NCI-H2227 (cell line): ENCODE measurements at regions not wholly inside any gene's neighbourhood (a gene's known extent, or its start where the extent isn't known, plus 50 kb on each side); places are given as distances from the start of the nearest gene placed in this dataset.
"Not testable (repeated sequence)": the region's sequence is repeated elsewhere in the genome, so short reads cannot be mapped to it uniquely, and the experiment has no call there.

Source experiments
- DNase-seq: peaks from one replicate; lab custom pipeline; 2025; ENCODE audit not compliant: unreplicated experiment; lab: John Stamatoyannopoulos, UW

GRCh38 chr1:224029286-224030025, 84.5 kb upstream of the FBXO28 start:
- not testable (repeated sequence) for DNase-seq

- DNase-seq, result not testable (repeated sequence)
Measured at GRCh38 chr1:224028802-224029201, 85.1 kb upstream of the FBXO28 start.

GRCh38 chr1:224023122-224023521, 90.8 kb upstream of the FBXO28 start:
- DNase-seq, result not testable (repeated sequence)

- DNase-seq, result not testable (repeated sequence)
Measured at GRCh38 chr1:224022249-224022970, 91.5 kb upstream of the FBXO28 start.

GRCh38 chr1:224019866-224020265, 94.0 kb upstream of the FBXO28 start:
- not testable (repeated sequence) for DNase-seq

- not testable (repeated sequence) for DNase-seq
Measured at GRCh38 chr1:224015782-224016181, 98.1 kb upstream of the FBXO28 start.

GRCh38 chr1:224014330-224014649, 99.6 kb upstream of the FBXO28 start:
- DNase-seq, result no peak

- DNase-seq, result not testable (repeated sequence)
Measured at GRCh38 chr1:224013626-224014329, 100.1 kb upstream of the FBXO28 start.

- not testable (repeated sequence) for DNase-seq
Measured at GRCh38 chr1:224012807-224013434, 101.0 kb upstream of the FBXO28 start.

GRCh38 chr1:224012162-224012561, 101.7 kb upstream of the FBXO28 start:
- DNase-seq, result not testable (repeated sequence)

- DNase-seq, result not testable (repeated sequence)
Measured at GRCh38 chr1:224011751-224012150, 102.2 kb upstream of the FBXO28 start.

GRCh38 chr1:224011153-224011552, 102.8 kb upstream of the FBXO28 start:
- not testable (repeated sequence) for DNase-seq

GRCh38 chr1:224005973-224006372, 107.9 kb upstream of the FBXO28 start:
- DNase-seq, result not testable (repeated sequence)

- DNase-seq, result peak; percentile 66
Measured at GRCh38 chr1:224004552-224005315, 109.2 kb upstream of the FBXO28 start.

GRCh38 chr1:224003896-224004295, 110.0 kb upstream of the FBXO28 start:
- not testable (repeated sequence) for DNase-seq

- DNase-seq, result not testable (repeated sequence)
Measured at GRCh38 chr1:224001757-224002156, 112.2 kb upstream of the FBXO28 start.

GRCh38 chr1:223999761-224000160, 114.2 kb upstream of the FBXO28 start:
- DNase-seq, result not testable (repeated sequence)

- not testable (repeated sequence) for DNase-seq
Measured at GRCh38 chr1:223998676-223999455, 115.0 kb upstream of the FBXO28 start.

- not testable (repeated sequence) for DNase-seq
Measured at GRCh38 chr1:223996376-223996775, 117.5 kb upstream of the FBXO28 start.
